ENCODE measurements at regions not wholly inside any gene's neighbourhood (a gene's known extent, or its start where the extent isn't known, plus 50 kb on each side); places are given as distances from the start of the nearest gene placed in this dataset.

- Histone ChIP-seq H3K27ac (ENCODE audit: poor library complexity, severe bottlenecking) (peak overlapping the region; percentile 85), H3K4me1 (ENCODE audit: insufficient read depth, poor library complexity, severe bottlenecking) (peaks cover 29% of the 10 kb centered on the region), H3K27me3 (ENCODE audit: insufficient read depth, poor library complexity, severe bottlenecking) (no peaks in the 10 kb centered on the region), H3K4me3 (ENCODE audit: severe bottlenecking) (no peak overlapping the region), H3K36me3 (ENCODE audit: low read depth) (no peaks in the 10 kb centered on the region), H3K9me3 (ENCODE audit: severe bottlenecking) (no peaks in the 10 kb centered on the region)
- no peak for TF ChIP-seq CTCF (IDR thresholded peaks at IDR 0.05; ENCODE audit: poor library complexity, severe bottlenecking)
- ATAC-seq (ENCODE audit: low read depth) = 0 out of 3 replicates have a peak, but pooled peaks have one; percentile 32
- DNase-seq (ENCODE audit: low spot score) = no peak
Observed at GRCh38 chr6:140070846-140071473, 696.5 kb upstream of the CITED2 start.

GRCh38 chr6:140069576-140069975 is 695.1 kb upstream of the CITED2 start:
- DNase-seq (ENCODE audit: low spot score) (no peak), ATAC-seq (ENCODE audit: low read depth) (no peak)
- TF ChIP-seq CTCF (IDR thresholded peaks at IDR 0.05; ENCODE audit: poor library complexity, severe bottlenecking) = no peak
- Histone ChIP-seq H3K4me3 (ENCODE audit: severe bottlenecking) (no peak overlapping the region), H3K27ac (ENCODE audit: poor library complexity, severe bottlenecking) (no peak overlapping the region), H3K4me1 (ENCODE audit: insufficient read depth, poor library complexity, severe bottlenecking) (peaks cover 29% of the 10 kb centered on the region), H3K9me3 (ENCODE audit: severe bottlenecking) (no peaks in the 10 kb centered on the region), H3K36me3 (ENCODE audit: low read depth) (no peaks in the 10 kb centered on the region), H3K27me3 (ENCODE audit: insufficient read depth, poor library complexity, severe bottlenecking) (no peaks in the 10 kb centered on the region)

- TF ChIP-seq CTCF (IDR thresholded peaks at IDR 0.05; ENCODE audit: poor library complexity, severe bottlenecking) = no peak
- Histone ChIP-seq H3K27ac (ENCODE audit: poor library complexity, severe bottlenecking) (no peak overlapping the region), H3K36me3 (ENCODE audit: low read depth) (no peaks in the 10 kb centered on the region), H3K4me1 (ENCODE audit: insufficient read depth, poor library complexity, severe bottlenecking) (peaks cover 29% of the 10 kb centered on the region), H3K9me3 (ENCODE audit: severe bottlenecking) (no peaks in the 10 kb centered on the region), H3K4me3 (ENCODE audit: severe bottlenecking) (no peak overlapping the region), H3K27me3 (ENCODE audit: insufficient read depth, poor library complexity, severe bottlenecking) (no peaks in the 10 kb centered on the region)
- no peak for ATAC-seq (ENCODE audit: low read depth)
- no peak for DNase-seq (ENCODE audit: low spot score)
Observed at GRCh38 chr6:140068801-140069200, 694.4 kb upstream of the CITED2 start.

- Histone ChIP-seq H3K27me3 (ENCODE audit: insufficient read depth, poor library complexity, severe bottlenecking) (no peaks in the 10 kb centered on the region), H3K36me3 (ENCODE audit: low read depth) (no peaks in the 10 kb centered on the region), H3K4me1 (ENCODE audit: insufficient read depth, poor library complexity, severe bottlenecking) (peaks cover 31% of the 10 kb centered on the region), H3K4me3 (ENCODE audit: severe bottlenecking) (no peak overlapping the region), H3K27ac (ENCODE audit: poor library complexity, severe bottlenecking) (no peak overlapping the region), H3K9me3 (ENCODE audit: severe bottlenecking) (no peaks in the 10 kb centered on the region)
- DNase-seq (ENCODE audit: low spot score) (no peak), ATAC-seq (ENCODE audit: low read depth) (no peak)
- TF ChIP-seq CTCF (IDR thresholded peaks at IDR 0.05; ENCODE audit: poor library complexity, severe bottlenecking) = no peak
Observed at GRCh38 chr6:140064366-140064765, 689.9 kb upstream of the CITED2 start.

- Histone ChIP-seq H3K27me3 (ENCODE audit: insufficient read depth, poor library complexity, severe bottlenecking) (no peaks in the 10 kb centered on the region), H3K27ac (ENCODE audit: poor library complexity, severe bottlenecking) (peak overlapping the region; percentile 97), H3K4me3 (ENCODE audit: severe bottlenecking) (no peak overlapping the region), H3K36me3 (ENCODE audit: low read depth) (no peaks in the 10 kb centered on the region), H3K4me1 (ENCODE audit: insufficient read depth, poor library complexity, severe bottlenecking) (peaks cover 37% of the 10 kb centered on the region), H3K9me3 (ENCODE audit: severe bottlenecking) (no peaks in the 10 kb centered on the region)
- no peak for TF ChIP-seq CTCF (IDR thresholded peaks at IDR 0.05; ENCODE audit: poor library complexity, severe bottlenecking)
- DNase-seq (ENCODE audit: low spot score) (no peak), ATAC-seq (ENCODE audit: low read depth) (no peak)
Observed at GRCh38 chr6:140063021-140063399, 688.6 kb upstream of the CITED2 start.

Data from RWPE2 (cell line).